H9 (cell line): ENCODE measurements at regions not wholly inside any gene's neighbourhood (a gene's known extent, or its start where the extent isn't known, plus 50 kb on each side); places are given as distances from the start of the nearest gene placed in this dataset.

ENCODE experiments used
- DNase-seq: peaks from one replicate; pipeline ENCODE4 v3.0.0-alpha.2; 2017
- H2AFZ ChIP-seq: one replicate; pipeline ENCODE4 v1.6.1; 2013; ENCODE audit warnings: mild to moderate bottlenecking, low read length, control low read depth, moderate library complexity
- H2AK5ac ChIP-seq: 2 replicates; pipeline ENCODE4 v1.6.1; 2013; ENCODE audit warnings: low read length, control low read depth, mixed read lengths; ENCODE audit not compliant: insufficient read length
- H2BK120ac ChIP-seq: one replicate; pipeline ENCODE4 v1.6.1; 2013; ENCODE audit warnings: low read depth, mild to moderate bottlenecking, low read length, control low read depth, inconsistent platforms; ENCODE audit not compliant: poor library complexity, severe bottlenecking
- H2BK12ac ChIP-seq: 2 replicates; pipeline ENCODE4 v1.6.1; 2013; ENCODE audit warnings: low read length, control low read depth, mixed read lengths, low read depth; ENCODE audit not compliant: insufficient read length
- H2BK15ac ChIP-seq: 2 replicates; pipeline ENCODE4 v1.6.1; 2013; ENCODE audit warnings: low read depth, low read length, control low read depth
- H2BK20ac ChIP-seq: one replicate; pipeline ENCODE4 v1.6.1; 2013; ENCODE audit warnings: low read depth, mild to moderate bottlenecking, low read length, control low read depth, inconsistent platforms; ENCODE audit not compliant: poor library complexity, severe bottlenecking
- H2BK5ac ChIP-seq: 2 replicates; pipeline ENCODE4 v1.6.1; 2013; ENCODE audit warnings: low read length, control low read depth, mixed read lengths; ENCODE audit not compliant: insufficient read length
- H3K14ac ChIP-seq: 2 replicates; pipeline ENCODE4 v1.6.1; 2013; ENCODE audit warnings: low read length, control low read depth; ENCODE audit not compliant: insufficient read depth
- H3K18ac ChIP-seq: 2 replicates; pipeline ENCODE4 v1.6.1; 2013; ENCODE audit warnings: low read depth, mild to moderate bottlenecking, mixed read lengths, low read length, control low read depth; ENCODE audit not compliant: insufficient read length
- H3K23ac ChIP-seq: 2 replicates; pipeline ENCODE4 v1.6.1; 2013; ENCODE audit warnings: low read length, control low read depth, mixed read lengths, low read depth; ENCODE audit not compliant: insufficient read length
- H3K23me2 ChIP-seq: 2 replicates; pipeline ENCODE4 v1.6.1; 2013; ENCODE audit warnings: low read depth, mild to moderate bottlenecking, mixed read lengths, low read length, control low read depth; ENCODE audit not compliant: insufficient read length, poor library complexity, severe bottlenecking
- H3K27ac ChIP-seq: 2 replicates; pipeline ENCODE4 v1.5.1; 2013; ENCODE audit warnings: low read length, control low read depth, mixed read lengths, low read depth; ENCODE audit not compliant: insufficient read length
- H3K27me3 ChIP-seq: 2 replicates; pipeline ENCODE4 v1.6.1; 2013; ENCODE audit warnings: low read length, control low read depth, inconsistent platforms; ENCODE audit not compliant: insufficient read depth
- H3K4ac ChIP-seq: 2 replicates; pipeline ENCODE4 v1.6.1; 2013; ENCODE audit warnings: low read depth, mild to moderate bottlenecking, control low read depth, inconsistent platforms, low read length, moderate library complexity
- H3K4me1 ChIP-seq: 2 replicates; pipeline ENCODE4 v1.6.1; 2013; ENCODE audit warnings: low read length, control low read depth, inconsistent platforms; ENCODE audit not compliant: insufficient read depth
- H3K4me2 ChIP-seq: 2 replicates; pipeline ENCODE4 v1.6.1; 2013; ENCODE audit warnings: low read length, control low read depth, mixed read lengths; ENCODE audit not compliant: insufficient read length, insufficient read depth
- H3K56ac ChIP-seq: 2 replicates; pipeline ENCODE4 v1.6.1; 2013; ENCODE audit warnings: low read depth, mild to moderate bottlenecking, mixed read lengths, low read length, control low read depth; ENCODE audit not compliant: insufficient read length
- H3K79me1 ChIP-seq: 2 replicates; pipeline ENCODE4 v1.6.1; 2013; ENCODE audit warnings: low read depth, mild to moderate bottlenecking, moderate library complexity, low read length, control low read depth, inconsistent platforms; ENCODE audit not compliant: insufficient read depth, poor library complexity, severe bottlenecking
- H3K79me2 ChIP-seq: 2 replicates; pipeline ENCODE4 v1.6.1; 2013; ENCODE audit warnings: low read length, control low read depth, inconsistent platforms; ENCODE audit not compliant: insufficient read depth
- H3K9ac ChIP-seq: 2 replicates; pipeline ENCODE4 v1.6.1; 2013; ENCODE audit warnings: low read length, control low read depth, mixed read lengths; ENCODE audit not compliant: insufficient read length; ENCODE audit errors: extremely low read depth
- H3K9me3 ChIP-seq: one replicate; pipeline ENCODE4 v1.6.1; 2013; ENCODE audit warnings: low read depth, low read length, inconsistent platforms; ENCODE audit not compliant: control insufficient read depth
- H3T11ph ChIP-seq: one replicate; pipeline ENCODE4 v1.6.1; 2013; ENCODE audit warnings: mild to moderate bottlenecking, low read length, control low read depth, inconsistent platforms
- H4K20me1 ChIP-seq: one replicate; pipeline ENCODE4 v1.6.1; 2013; ENCODE audit not compliant: control insufficient read depth, insufficient read length, insufficient read depth
- H4K5ac ChIP-seq: 2 replicates; pipeline ENCODE4 v1.6.1; 2013; ENCODE audit warnings: low read depth, mild to moderate bottlenecking, mixed read lengths, low read length, control low read depth; ENCODE audit not compliant: insufficient read length
- H4K8ac ChIP-seq: replicated peaks from 2 replicates; pipeline ENCODE4 v1.6.1; 2013; ENCODE audit warnings: low read length, control low read depth, mixed read lengths, low read depth; ENCODE audit not compliant: insufficient read length
- H4K91ac ChIP-seq: 2 replicates; pipeline ENCODE4 v1.6.1; 2013; ENCODE audit warnings: low read depth, mild to moderate bottlenecking, moderate library complexity, mixed read lengths, low read length, control low read depth; ENCODE audit not compliant: insufficient read length
- H3K27ac Mint-ChIP-seq, 3 experiments: 2 replicates in 2 of 3; 3 replicates in 1 of 3; pipeline ENCODE4 v1.8.0; 2020 to 2021; ENCODE audit warnings: mixed read lengths in 3 of 3, mild to moderate bottlenecking in 1 of 3, moderate library complexity in 1 of 3
- H3K27me3 Mint-ChIP-seq: 2 replicates; pipeline ENCODE4 v1.8.0; 2021; ENCODE audit warnings: low read depth, mild to moderate bottlenecking, moderate library complexity, mixed read lengths
- H3K36me3 Mint-ChIP-seq, 3 experiments: 2 replicates in 2 of 3; 3 replicates in 1 of 3; pipeline ENCODE4 v1.8.0; 2020 to 2021; ENCODE audit warnings: low read depth in 3 of 3, mixed read lengths in 3 of 3; ENCODE audit not compliant: insufficient read depth in 1 of 3
- H3K4me1 Mint-ChIP-seq, 2 experiments: 2 replicates each; pipeline ENCODE4 v1.8.0; 2020; ENCODE audit warnings: mixed read lengths in 2 of 2
- H3K4me3 Mint-ChIP-seq, 2 experiments: 2 replicates in 1 of 2; 3 replicates in 1 of 2; pipeline ENCODE4 v1.8.0; 2020 to 2021; ENCODE audit warnings: mild to moderate bottlenecking in 2 of 2, mixed read lengths in 2 of 2, moderate library complexity in 1 of 2
- H3K9me3 Mint-ChIP-seq, 2 experiments: 2 replicates in 1 of 2; 3 replicates in 1 of 2; pipeline ENCODE4 v1.8.0; 2020; ENCODE audit warnings: mild to moderate bottlenecking in 2 of 2, mixed read lengths in 2 of 2, moderate library complexity in 1 of 2
- CTCF ChIP-seq: fragments of 200-600 bp; sonication (generic); conservative IDR thresholded peaks from 3 replicates; pipeline ENCODE4 v1.8.0; 2021; ENCODE audit warnings: antibody characterized with exemption, mild to moderate bottlenecking
- WGBS: extraction: QIAGEN DNeasy Blood & Tissue Kit; methylation state at CpG from one replicate; pipeline ENCODE4 v1.1.7; 2013; ENCODE audit warnings: missing lambda C conversion rate, low lambda C conversion rate, mixed read lengths; ENCODE audit not compliant: insufficient read length; ENCODE audit errors: extremely low coverage; 5-methylcytosine and 5-hydroxymethylcytosine counted together

- Histone ChIP-seq H3K79me1 (no peaks in the 10 kb centered on the region), H3K27me3 (no peaks in the 10 kb centered on the region)
Measured at GRCh38 chr7:16323313-16323712, 98.0 kb downstream of the CRPPA start.

More at GRCh38 chr7:16323313-16323712, 98.0 kb downstream of the CRPPA start:
- Mint-ChIP-seq H3K27ac (no peak overlapping the region), H3K4me3 (no peak overlapping the region), H3K4me1 (no peaks in the 10 kb centered on the region), H3K27me3 (no peaks in the 10 kb centered on the region), H3K36me3 (no peaks in the 10 kb centered on the region), H3K9me3 (no peaks in the 10 kb centered on the region)
- Histone ChIP-seq H3K79me2 (no peaks in the 10 kb centered on the region), H3K4me1 (no peaks in the 10 kb centered on the region), H3K56ac (no peak overlapping the region), H3K9me3 (no peaks in the 10 kb centered on the region), H2BK12ac (no peak overlapping the region), H4K20me1 (no peaks in the 10 kb centered on the region), H2BK15ac (no peak overlapping the region), H3T11ph (no peak overlapping the region), H4K8ac (no peak overlapping the region), H3K4me2 (no peak overlapping the region), H2AK5ac (no peak overlapping the region), H3K4ac (no peak overlapping the region), H3K9ac (no peak overlapping the region), H2BK120ac (no peak overlapping the region), H4K91ac (no peak overlapping the region), H2BK5ac (no peak overlapping the region), H2AFZ (no peak overlapping the region), H3K23ac (no peak overlapping the region), H3K27ac (no peak overlapping the region), H3K18ac (no peak overlapping the region), H2BK20ac (no peak overlapping the region), H3K14ac (no peak overlapping the region), H3K23me2 (no peaks in the 10 kb centered on the region), H4K5ac (no peak overlapping the region)
- no peak for DNase-seq
- TF ChIP-seq CTCF = no peak
- WGBS = no CpG with 5 or more reads among the region's 1 CpG
